Neural crest cell (in vitro differentiated cells): ENCODE measurements at regions not wholly inside any gene's neighbourhood (a gene's known extent, or its start where the extent isn't known, plus 50 kb on each side); places are given as distances from the start of the nearest gene placed in this dataset.

Source experiments
- DNase-seq: peaks from one replicate; pipeline ENCODE4 v3.0.0; 2021; ENCODE audit warnings: low read depth, mixed read lengths, low spot score
- H3K27ac Mint-ChIP-seq: one replicate; pipeline ENCODE4 v1.8.0; 2021; ENCODE audit warnings: mild to moderate bottlenecking, mixed read lengths; ENCODE audit not compliant: unreplicated experiment
- H3K27me3 Mint-ChIP-seq: 2 replicates; pipeline ENCODE4 v1.8.0; 2021; ENCODE audit warnings: low read depth, mild to moderate bottlenecking, mixed read lengths
- H3K36me3 Mint-ChIP-seq: 2 replicates; pipeline ENCODE4 v1.8.0; 2021; ENCODE audit warnings: low read depth, mild to moderate bottlenecking, mixed read lengths
- H3K4me1 Mint-ChIP-seq: 2 replicates; pipeline ENCODE4 v1.8.0; 2021; ENCODE audit warnings: mixed read lengths
- H3K4me3 Mint-ChIP-seq: one replicate; pipeline ENCODE4 v1.8.0; 2021; ENCODE audit warnings: mild to moderate bottlenecking, mixed read lengths
- H3K9me3 Mint-ChIP-seq: 2 replicates; pipeline ENCODE4 v1.8.0; 2021; ENCODE audit warnings: mixed read lengths
- TF ChIP-seq, protein P1 (sequence below): fragments of 200-600 bp; sonication (generic); conservative IDR thresholded peaks from 2 replicates; pipeline ENCODE4 v1.5.0; 2021; ENCODE audit warnings: antibody characterized with exemption, mild to moderate bottlenecking

DNA sequence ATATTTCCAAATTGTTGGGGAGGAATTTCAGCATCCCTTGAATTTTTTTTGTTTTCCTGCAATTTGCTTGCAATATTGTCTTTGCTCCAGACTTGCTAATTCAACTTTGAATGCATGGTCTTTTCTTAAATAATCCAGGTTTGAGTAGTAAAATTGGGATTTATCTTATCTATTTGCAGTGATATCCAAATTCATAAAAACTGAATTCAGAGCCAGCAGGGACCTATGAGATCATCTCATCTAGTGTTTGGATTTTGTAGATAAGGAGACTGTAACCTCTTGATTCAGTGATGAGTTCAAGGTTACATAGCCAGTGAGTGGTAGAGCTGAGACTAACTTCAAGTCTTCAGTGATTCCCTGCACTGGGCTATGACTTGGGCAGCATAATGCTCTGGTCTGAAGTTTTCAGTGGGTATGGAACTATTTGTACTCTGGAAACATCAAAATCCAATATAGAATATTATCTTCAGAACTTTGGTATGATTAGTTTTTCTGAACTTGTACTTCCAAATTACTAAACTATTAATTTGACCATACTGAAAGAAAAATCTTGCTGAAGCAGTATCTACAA, 109.4 kb downstream of the DISP1 start:
- Mint-ChIP-seq H3K36me3 (no peaks in the 10 kb centered on the region), H3K27me3 (no peaks in the 10 kb centered on the region), H3K27ac (no peak overlapping the region), H3K9me3 (no peaks in the 10 kb centered on the region), H3K4me1 (peaks cover 23% of the 10 kb centered on the region), H3K4me3 (no peak overlapping the region)
- TF ChIP-seq, protein P1, sequence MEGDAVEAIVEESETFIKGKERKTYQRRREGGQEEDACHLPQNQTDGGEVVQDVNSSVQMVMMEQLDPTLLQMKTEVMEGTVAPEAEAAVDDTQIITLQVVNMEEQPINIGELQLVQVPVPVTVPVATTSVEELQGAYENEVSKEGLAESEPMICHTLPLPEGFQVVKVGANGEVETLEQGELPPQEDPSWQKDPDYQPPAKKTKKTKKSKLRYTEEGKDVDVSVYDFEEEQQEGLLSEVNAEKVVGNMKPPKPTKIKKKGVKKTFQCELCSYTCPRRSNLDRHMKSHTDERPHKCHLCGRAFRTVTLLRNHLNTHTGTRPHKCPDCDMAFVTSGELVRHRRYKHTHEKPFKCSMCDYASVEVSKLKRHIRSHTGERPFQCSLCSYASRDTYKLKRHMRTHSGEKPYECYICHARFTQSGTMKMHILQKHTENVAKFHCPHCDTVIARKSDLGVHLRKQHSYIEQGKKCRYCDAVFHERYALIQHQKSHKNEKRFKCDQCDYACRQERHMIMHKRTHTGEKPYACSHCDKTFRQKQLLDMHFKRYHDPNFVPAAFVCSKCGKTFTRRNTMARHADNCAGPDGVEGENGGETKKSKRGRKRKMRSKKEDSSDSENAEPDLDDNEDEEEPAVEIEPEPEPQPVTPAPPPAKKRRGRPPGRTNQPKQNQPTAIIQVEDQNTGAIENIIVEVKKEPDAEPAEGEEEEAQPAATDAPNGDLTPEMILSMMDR: no peak
- DNase-seq: no peak

DNA sequence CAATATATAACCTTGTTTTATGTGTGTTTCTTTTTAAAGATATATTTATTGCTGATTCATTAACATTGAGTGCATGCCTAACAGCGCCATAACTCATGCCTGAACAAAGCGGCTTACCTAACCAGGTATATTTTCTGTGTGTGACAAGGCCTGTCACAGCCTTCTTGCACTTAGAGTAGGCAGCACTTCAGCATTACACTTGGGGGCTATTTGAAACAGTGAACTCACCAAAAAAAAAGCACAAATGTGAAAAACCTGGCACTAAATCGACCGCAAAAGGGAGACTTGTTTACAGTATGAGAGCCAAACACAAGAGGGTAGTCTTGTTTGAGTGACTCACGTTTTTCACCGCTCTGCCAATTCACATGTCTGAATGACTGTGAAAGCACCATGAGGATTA, 111.7 kb downstream of the DISP1 start:
- TF ChIP-seq, protein P1: no peak
- Mint-ChIP-seq H3K36me3 (no peaks in the 10 kb centered on the region), H3K27ac (no peak overlapping the region), H3K4me1 (peaks cover 37% of the 10 kb centered on the region), H3K4me3 (no peak overlapping the region), H3K9me3 (no peaks in the 10 kb centered on the region), H3K27me3 (no peaks in the 10 kb centered on the region)
- DNase-seq: no peak

DNA sequence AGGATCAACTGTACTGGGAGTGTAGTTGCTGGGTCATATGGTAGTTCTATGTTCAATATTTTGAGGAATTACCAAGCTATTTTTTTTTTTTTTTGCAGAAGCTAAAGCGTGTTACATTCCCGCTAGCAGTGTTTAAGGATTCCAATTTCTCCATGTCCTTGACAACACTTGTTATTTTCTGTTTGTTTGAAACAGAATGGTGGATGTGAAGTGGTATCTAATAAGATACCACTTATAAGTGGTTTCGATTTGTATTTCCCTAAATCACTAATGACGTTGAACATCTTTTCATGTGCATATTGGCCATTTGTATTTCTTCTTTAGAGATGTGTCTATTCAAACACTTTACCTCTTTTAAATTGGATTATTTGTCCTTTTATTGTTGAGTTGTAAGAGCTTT, 112.2 kb downstream of the DISP1 start:
- Mint-ChIP-seq H3K4me3 (no peak overlapping the region), H3K4me1 (peaks cover 41% of the 10 kb centered on the region), H3K27me3 (no peaks in the 10 kb centered on the region), H3K9me3 (no peaks in the 10 kb centered on the region), H3K36me3 (no peaks in the 10 kb centered on the region), H3K27ac (no peak overlapping the region)
- TF ChIP-seq, protein P1: no peak
- DNase-seq: no peak

DNA sequence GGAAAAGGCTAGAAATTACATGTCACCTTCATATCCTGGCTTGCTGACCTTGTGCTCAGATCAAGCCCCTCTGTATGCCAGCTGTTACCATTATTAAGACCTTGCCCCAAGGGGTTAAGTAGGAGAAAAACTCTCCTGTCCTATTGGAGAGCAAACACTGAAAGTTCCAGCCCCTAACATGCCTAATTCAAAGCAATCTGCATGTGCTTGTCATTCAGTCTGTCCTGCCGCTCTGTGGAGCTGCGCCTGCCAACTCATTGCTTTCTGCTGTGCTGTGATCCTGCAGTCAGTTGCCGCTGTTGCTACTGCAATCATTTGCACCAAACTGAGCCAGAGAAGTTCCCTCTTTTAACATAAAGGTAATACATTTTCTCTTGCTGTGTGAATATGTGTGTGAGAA, 113.4 kb downstream of the DISP1 start:
- peaks cover 41% of the 10 kb centered on the region for H3K4me1 Mint-ChIP-seq
- no peaks in the 10 kb centered on the region for H3K9me3 Mint-ChIP-seq
- DNase-seq: peak; percentile 44
- H3K36me3 Mint-ChIP-seq: no peaks in the 10 kb centered on the region
- peak overlapping the region; percentile 84 for H3K4me3 Mint-ChIP-seq
- no peaks in the 10 kb centered on the region for H3K27me3 Mint-ChIP-seq
- H3K27ac Mint-ChIP-seq: no peak overlapping the region
- TF ChIP-seq, protein P1: no peak

DNA sequence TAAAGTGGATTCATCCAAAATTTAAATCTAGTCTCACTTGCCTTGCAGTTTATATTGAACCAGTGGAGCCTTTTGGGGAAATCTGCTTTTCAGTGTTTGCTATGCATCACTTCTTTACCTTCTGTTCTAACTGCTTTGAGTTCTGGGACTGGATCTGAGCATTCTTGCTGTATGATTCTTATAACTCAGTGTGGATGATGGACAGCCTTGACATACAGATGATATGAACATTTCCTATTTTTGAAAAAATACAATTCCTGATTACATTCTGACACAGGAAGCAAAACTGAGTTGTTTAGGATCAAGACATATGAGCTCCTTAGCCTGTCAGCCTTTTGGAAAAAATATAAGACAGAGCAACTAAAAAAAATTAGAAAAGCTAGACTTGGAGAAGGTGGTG, 115.2 kb downstream of the DISP1 start:
- H3K27me3 Mint-ChIP-seq: no peaks in the 10 kb centered on the region
- TF ChIP-seq, protein P1: no peak
- H3K36me3 Mint-ChIP-seq: no peaks in the 10 kb centered on the region
- peaks cover 41% of the 10 kb centered on the region for H3K4me1 Mint-ChIP-seq
- peak overlapping the region; percentile 41 for H3K4me3 Mint-ChIP-seq
- no peaks in the 10 kb centered on the region for H3K9me3 Mint-ChIP-seq
- DNase-seq: no peak
- H3K27ac Mint-ChIP-seq: no peak overlapping the region
